GM23248 (cell line): ENCODE measurements at regions not wholly inside any gene's neighbourhood (a gene's known extent, or its start where the extent isn't known, plus 50 kb on each side); places are given as distances from the start of the nearest gene placed in this dataset.

Experiments
- DNase-seq: peaks from one replicate; pipeline ENCODE4 v3.0.0-alpha.2; 2015
- H2AFZ ChIP-seq: fragments of 200-600 bp; sonication (generic); 2 replicates; pipeline ENCODE4 v1.6.1; 2016; ENCODE audit warnings: antibody characterized with exemption
- H3F3A ChIP-seq: fragments of 200-600 bp; sonication (generic); 2 replicates; pipeline ENCODE4 v1.6.1; 2016; ENCODE audit warnings: mild to moderate bottlenecking, antibody characterized with exemption, mixed run types; ENCODE audit not compliant: insufficient read depth
- H3K27ac ChIP-seq: fragments of 200-600 bp; sonication (generic); 2 replicates; pipeline ENCODE4 v1.5.1; 2016; ENCODE audit warnings: mild to moderate bottlenecking
- H3K27me3 ChIP-seq: fragments of 200-600 bp; sonication (generic); replicated peaks from 2 replicates; pipeline ENCODE4 v1.6.1; 2016; ENCODE audit warnings: mild to moderate bottlenecking; ENCODE audit not compliant: insufficient read depth
- H3K36me3 ChIP-seq: fragments of 200-600 bp; sonication (generic); 2 replicates; pipeline ENCODE4 v1.6.1; 2016; ENCODE audit warnings: low read depth, mild to moderate bottlenecking
- H3K4me1 ChIP-seq: fragments of 200-600 bp; sonication (generic); 2 replicates; pipeline ENCODE4 v1.6.1; 2016; ENCODE audit warnings: mild to moderate bottlenecking; ENCODE audit not compliant: insufficient read depth
- H3K4me2 ChIP-seq: fragments of 200-600 bp; sonication (generic); one replicate; pipeline ENCODE4 v1.6.1; 2016; ENCODE audit warnings: mild to moderate bottlenecking; ENCODE audit not compliant: unreplicated experiment
- H3K4me3 ChIP-seq: fragments of 200-600 bp; sonication (generic); 2 replicates; pipeline ENCODE4 v1.5.1; 2016; ENCODE audit warnings: mild to moderate bottlenecking
- H3K79me2 ChIP-seq: fragments of 200-600 bp; sonication (generic); 2 replicates; pipeline ENCODE4 v1.6.1; 2016; ENCODE audit warnings: mild to moderate bottlenecking; ENCODE audit not compliant: insufficient read depth
- H3K9ac ChIP-seq: fragments of 200-600 bp; sonication (generic); 2 replicates; pipeline ENCODE4 v1.6.1; 2016; ENCODE audit warnings: mild to moderate bottlenecking
- H3K9me2 ChIP-seq: fragments of 200-600 bp; sonication (generic); 2 replicates; pipeline ENCODE4 v1.6.1; 2016; ENCODE audit warnings: mixed run types, mild to moderate bottlenecking, moderate library complexity; ENCODE audit not compliant: insufficient read depth
- H3K9me3 ChIP-seq: fragments of 200-600 bp; sonication (generic); one replicate; pipeline ENCODE4 v1.6.1; 2017; ENCODE audit warnings: low read depth
- H4K20me1 ChIP-seq: fragments of 200-600 bp; sonication (generic); 2 replicates; pipeline ENCODE4 v1.6.0; 2016; ENCODE audit not compliant: insufficient read depth
- EZH2 ChIP-seq: fragments of 200-600 bp; sonication (generic); IDR thresholded peaks from 2 replicates; pipeline ENCODE4 v1.6.1; 2018; ENCODE audit warnings: antibody characterized with exemption, mild to moderate bottlenecking; ENCODE audit not compliant: insufficient read depth, poor library complexity, severe bottlenecking
- EZH2phosphoT487 ChIP-seq: fragments of 200-600 bp; sonication (generic); IDR thresholded peaks from 2 replicates; pipeline ENCODE4 v1.6.1; 2018; ENCODE audit warnings: antibody characterized with exemption, moderate library complexity, mild to moderate bottlenecking, low read depth; ENCODE audit not compliant: insufficient read depth
- WGBS, 2 experiments: methylation state at CpG; one replicate each; pipeline ENCODE4 v1.1.6; 2015 to 2017; ENCODE audit warnings: low lambda C conversion rate in 2 of 2, low coverage in 1 of 2; ENCODE audit errors: missing lambda C conversion rate in 2 of 2; 5-methylcytosine and 5-hydroxymethylcytosine counted together
- in situ Hi-C: fragments of 300-500 bp; cut with MboI; formaldehyde crosslinking; loops from 2 replicates; pipeline ENCODE4 v1.15.0; 2020

DNA sequence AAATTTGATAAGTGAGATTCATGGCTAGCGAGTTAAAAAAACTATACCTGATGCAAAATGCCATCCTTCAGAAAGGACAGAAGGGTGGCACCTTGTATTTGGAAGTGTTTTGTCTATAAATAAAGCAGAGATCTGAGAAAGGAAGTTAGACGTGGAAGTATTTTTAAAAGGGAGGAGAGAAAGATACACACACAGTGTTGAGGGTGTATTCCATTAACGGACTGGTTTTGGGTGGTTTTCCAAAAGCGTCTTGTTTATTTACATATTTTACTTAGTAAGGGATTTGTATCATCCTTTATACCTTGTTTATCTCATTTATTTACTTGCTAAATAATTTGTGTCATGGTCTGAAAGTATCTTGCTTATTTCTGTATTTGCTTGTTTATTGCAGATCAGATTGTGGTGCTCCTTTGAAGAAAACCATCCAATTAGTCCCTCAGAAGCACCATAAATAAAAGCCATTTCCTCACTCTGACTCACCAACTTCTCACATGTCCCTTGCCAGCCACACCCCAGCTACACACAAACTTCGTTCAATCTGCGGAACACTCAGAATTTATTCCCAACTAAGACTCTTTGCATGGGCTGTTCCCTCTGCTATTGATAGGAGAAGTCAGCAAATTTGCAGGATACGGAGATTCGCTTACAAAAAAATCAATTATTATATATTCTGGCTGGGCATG lies 90.8 kb downstream of the FAM124B start:
- H3K27ac ChIP-seq: no peak overlapping the region
- no peak overlapping the region for H3K9ac ChIP-seq
- no peaks in the 10 kb centered on the region for H3K9me3 ChIP-seq
- H3K4me3 ChIP-seq: no peak overlapping the region
- peak; percentile 84 for DNase-seq
- no peak overlapping the region for H2AFZ ChIP-seq
- WGBS, 2 experiments: 30% methylated on average over 8 of the region's 8 CpGs
- H3K4me1 ChIP-seq: peaks cover 7% of the 10 kb centered on the region; the same call in 1 of the 2 replicates
- in situ Hi-C loops: no loop called here
- H3K79me2 ChIP-seq: no peaks in the 10 kb centered on the region
- H3K9me2 ChIP-seq: no peaks in the 10 kb centered on the region
- TF ChIP-seq EZH2: no peak
- TF ChIP-seq EZH2phosphoT487: no peak
- no peaks in the 10 kb centered on the region for H3K36me3 ChIP-seq
- no peak overlapping the region for H3K4me2 ChIP-seq
- H3F3A ChIP-seq: no peaks in the 10 kb centered on the region
- H3K27me3 ChIP-seq: peaks cover 9% of the 10 kb centered on the region; the same call in 1 of the 2 replicates
- H4K20me1 ChIP-seq: no peaks in the 10 kb centered on the region

- no peaks in the 10 kb centered on the region; the same call in 1 of the 2 replicates for H3K27me3 ChIP-seq
- in situ Hi-C loops: no loop called here
- no peaks in the 10 kb centered on the region for H3K9me2 ChIP-seq
- H3K27ac ChIP-seq: no peak overlapping the region
- H3K36me3 ChIP-seq: no peaks in the 10 kb centered on the region
- WGBS, 2 experiments: 52 to 55% methylated on average over 4 of the region's 4 CpGs
- H3K4me1 ChIP-seq: peaks cover 7% of the 10 kb centered on the region; the same call in 1 of the 2 replicates
- TF ChIP-seq EZH2phosphoT487: no peak
- TF ChIP-seq EZH2: no peak
- peak; percentile 37 for DNase-seq
- no peak overlapping the region for H3K4me3 ChIP-seq
- no peaks in the 10 kb centered on the region for H4K20me1 ChIP-seq
- no peak overlapping the region for H2AFZ ChIP-seq
- no peaks in the 10 kb centered on the region for H3K9me3 ChIP-seq
- no peaks in the 10 kb centered on the region for H3K79me2 ChIP-seq
- H3K9ac ChIP-seq: no peak overlapping the region
- H3K4me2 ChIP-seq: no peak overlapping the region
- no peaks in the 10 kb centered on the region for H3F3A ChIP-seq
These were observed 92.7 kb downstream of the FAM124B start for GRCh38 chr2:224309176-224309575.

- Histone ChIP-seq H3K4me1 (peaks cover 7% of the 10 kb centered on the region; the same call in 1 of the 2 replicates), H4K20me1 (no peaks in the 10 kb centered on the region), H3K4me3 (no peak overlapping the region), H3K27ac (no peak overlapping the region), H3K36me3 (no peaks in the 10 kb centered on the region), H3K9me3 (no peaks in the 10 kb centered on the region), H3F3A (no peaks in the 10 kb centered on the region), H2AFZ (no peak overlapping the region), H3K9ac (no peak overlapping the region), H3K79me2 (no peaks in the 10 kb centered on the region), H3K9me2 (no peaks in the 10 kb centered on the region), H3K27me3 (no peaks in the 10 kb centered on the region; the same call in 1 of the 2 replicates), H3K4me2 (no peak overlapping the region)
- in situ Hi-C loops: no loop called here
- no peak for TF ChIP-seq EZH2
- TF ChIP-seq EZH2phosphoT487: no peak
- DNase-seq: peak; percentile 13
- WGBS, 2 experiments: 15 to 20% methylated on average over 2 of the region's 2 CpGs
These were observed 93.5 kb downstream of the FAM124B start for GRCh38 chr2:224308272-224308911.

DNA sequence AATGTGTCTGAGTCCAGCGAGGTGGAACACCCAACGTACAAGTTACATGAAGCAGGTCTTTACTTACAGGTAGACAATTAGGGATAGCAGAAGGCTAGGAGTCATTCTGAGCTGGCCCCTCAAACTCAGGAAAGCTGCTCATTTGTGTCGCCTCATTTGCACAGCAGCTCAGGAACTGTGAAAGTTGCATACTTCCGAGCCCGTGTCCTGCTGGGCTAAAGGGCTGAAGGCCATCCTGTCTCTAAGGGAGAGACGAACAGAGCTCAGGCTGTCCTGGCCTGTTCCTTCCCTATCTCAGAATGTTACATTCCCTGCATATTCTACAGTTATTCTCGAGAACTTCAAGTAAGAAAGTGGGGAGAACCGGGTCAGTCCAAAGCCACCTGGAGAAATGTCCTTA lies 99.0 kb downstream of the FAM124B start:
- Histone ChIP-seq H3K9me2 (no peaks in the 10 kb centered on the region), H3K36me3 (no peaks in the 10 kb centered on the region), H2AFZ (no peak overlapping the region), H3K27me3 (no peaks in the 10 kb centered on the region), H4K20me1 (no peaks in the 10 kb centered on the region), H3K9ac (no peak overlapping the region), H3K79me2 (no peaks in the 10 kb centered on the region), H3K4me1 (no peaks in the 10 kb centered on the region), H3K9me3 (no peaks in the 10 kb centered on the region), H3K4me2 (no peak overlapping the region), H3K4me3 (no peak overlapping the region), H3K27ac (no peak overlapping the region), H3F3A (no peaks in the 10 kb centered on the region)
- in situ Hi-C loops: no loop called here
- no peak for DNase-seq
- WGBS, 2 experiments: 81 to 85% methylated on average over 8 of the region's 8 CpGs
- no peak for TF ChIP-seq EZH2phosphoT487
- TF ChIP-seq EZH2: no peak
